ENCODE measurements at regions not wholly inside any gene's neighbourhood (a gene's known extent, or its start where the extent isn't known, plus 50 kb on each side); places are given as distances from the start of the nearest gene placed in this dataset.
"Not testable (repeated sequence)": the region's sequence is repeated elsewhere in the genome, so short reads cannot be mapped to it uniquely, and the experiment has no call there.

GRCh38 chr7:51397608-51398007, 81.0 kb upstream of the COBL start:
- TF ChIP-seq CTCF (IDR thresholded peaks at IDR 0.05); ZFX (IDR thresholded peaks at IDR 0.05; ENCODE audit: borderline replicate concordance): not testable (repeated sequence)

All from 22Rv1 (cell line).